K562 (cell line): ENCODE measurements at regions not wholly inside any gene's neighbourhood (a gene's known extent, or its start where the extent isn't known, plus 50 kb on each side); places are given as distances from the start of the nearest gene placed in this dataset.

ENCODE experiments used
- BRF1 ChIP-seq: IDR thresholded peaks from 3 replicates; pipeline ENCODE4 v1.6.1; 2011; ENCODE audit warnings: borderline replicate concordance, mild to moderate bottlenecking; ENCODE audit not compliant: insufficient read length; ENCODE audit errors: extremely low read depth
- DDX20 ChIP-seq: fragments of 450-650 bp; IDR thresholded peaks from 2 replicates; pipeline ENCODE4 v1.6.1; 2016; ENCODE audit warnings: missing genetic modification characterization, low read depth, mild to moderate bottlenecking, missing compliant biosample characterization, moderate library complexity
- ELF2 ChIP-seq: fragments of 250-450 bp; sonication (Bioruptor Pico); IDR thresholded peaks from 2 replicates; pipeline ENCODE4 v1.5.0; 2021; ENCODE audit warnings: mild to moderate bottlenecking
- SMAD1 ChIP-seq: fragments of 150-350 bp; IDR thresholded peaks from 2 replicates; pipeline ENCODE4 v1.6.1; 2014; ENCODE audit warnings: low read length, low read depth; ENCODE audit not compliant: partially characterized antibody
- SPI1 ChIP-seq: IDR thresholded peaks from 2 replicates; pipeline ENCODE4 v1.6.1; 2011; ENCODE audit warnings: low read depth, low read length, control low read depth, borderline replicate concordance
- ZBTB40 ChIP-seq, 2 experiments: fragments of 450-650 bp in 1 of 2; sonication (generic) in 1 of 2; formaldehyde crosslinking in 1 of 2; IDR thresholded peaks; 2 replicates each; pipeline versions ENCODE4 v1.7.1 to v1.9.0; 2016 to 2022; ENCODE audit warnings: inconsistent platforms in 1 of 2, mild to moderate bottlenecking in 1 of 2, missing genetic modification reagents in 1 of 2
- ZBTB49 ChIP-seq: sonication (generic); formaldehyde crosslinking; IDR thresholded peaks from 2 replicates; pipeline ENCODE4 v1.8.0; 2022; ENCODE audit warnings: missing genetic modification reagents, mild to moderate bottlenecking, borderline replicate concordance
- ZNF146 ChIP-seq: IDR thresholded peaks from one replicate; pipeline ENCODE4 v1.6.1; 2018; ENCODE audit warnings: missing compliant biosample characterization; ENCODE audit not compliant: unreplicated experiment
- ZNF668 ChIP-seq: fragments of 250-450 bp; sonication (Bioruptor Pico); IDR thresholded peaks from 2 replicates; pipeline ENCODE4 v1.8.0; 2022; ENCODE audit warnings: mild to moderate bottlenecking, inconsistent platforms

GRCh38 chr1:199297887-199298286, 659.0 kb downstream of the PTPRC start (continued):
- TF ChIP-seq ZBTB40 (IDR thresholded peaks at IDR 0.05), result no peak
- no peak for TF ChIP-seq ZBTB40 (CRISPR knock-in tag; IDR thresholded peaks at IDR 0.05)
- no peak for TF ChIP-seq SMAD1
- no peak for TF ChIP-seq BRF1
- no peak for TF ChIP-seq ZNF146 (CRISPR knock-in tag)
- no peak for TF ChIP-seq ZBTB49
- TF ChIP-seq ELF2, result no peak
- no peak for TF ChIP-seq SPI1
- TF ChIP-seq ZNF668 (CRISPR knock-in tag), result no peak
- no peak for TF ChIP-seq DDX20
